ENCODE measurements at regions not wholly inside any gene's neighbourhood (a gene's known extent, or its start where the extent isn't known, plus 50 kb on each side); places are given as distances from the start of the nearest gene placed in this dataset.
"Not testable (repeated sequence)": the region's sequence is repeated elsewhere in the genome, so short reads cannot be mapped to it uniquely, and the experiment has no call there.

- DNase-seq (ENCODE audit: extremely low spot score, insufficient read length, low read depth), result no peak
- FAIRE-seq, result no peak
These were observed 647.1 kb upstream of the CRIM1 start for GRCh38 chr2:35708411-35708923.

- no peak for DNase-seq (ENCODE audit: extremely low spot score, insufficient read length, low read depth)
- FAIRE-seq, result no peak
These were observed 667.3 kb upstream of the CRIM1 start for GRCh38 chr2:35688309-35688708.

GRCh38 chr2:35651688-35652323 is 703.8 kb upstream of the CRIM1 start:
- FAIRE-seq (no peak), DNase-seq (ENCODE audit: extremely low spot score, insufficient read length, low read depth) (no peak)

- DNase-seq (ENCODE audit: extremely low spot score, insufficient read length, low read depth), result no peak
- no peak for FAIRE-seq
These were observed 740.9 kb upstream of the CRIM1 start for GRCh38 chr2:35614640-35615039.

- FAIRE-seq (no peak), DNase-seq (ENCODE audit: extremely low spot score, insufficient read length, low read depth) (no peak)
These were observed 749.2 kb upstream of the CRIM1 start for GRCh38 chr2:35606394-35606793.

GRCh38 chr2:35598310-35598709 is 757.3 kb upstream of the CRIM1 start:
- DNase-seq (ENCODE audit: extremely low spot score, insufficient read length, low read depth), result no peak
- no peak for FAIRE-seq

- DNase-seq (ENCODE audit: extremely low spot score, insufficient read length, low read depth) (no peak), FAIRE-seq (no peak)
These were observed 763.7 kb upstream of the CRIM1 start for GRCh38 chr2:35591886-35592285.

- DNase-seq (ENCODE audit: extremely low spot score, insufficient read length, low read depth) (no peak), FAIRE-seq (no peak)
These were observed 769.6 kb upstream of the CRIM1 start for GRCh38 chr2:35585972-35586371.

GRCh38 chr2:35582637-35583036 is 772.9 kb upstream of the CRIM1 start:
- no peak for DNase-seq (ENCODE audit: extremely low spot score, insufficient read length, low read depth)
- no peak for FAIRE-seq

GRCh38 chr2:35580956-35581355 is 774.6 kb upstream of the CRIM1 start:
- DNase-seq (ENCODE audit: extremely low spot score, insufficient read length, low read depth) (no peak), FAIRE-seq (no peak)

GRCh38 chr2:35568574-35568973 is 787.0 kb upstream of the CRIM1 start:
- not testable (repeated sequence) for DNase-seq (ENCODE audit: extremely low spot score, insufficient read length, low read depth); FAIRE-seq

GRCh38 chr2:35562488-35562887 is 793.1 kb upstream of the CRIM1 start:
- FAIRE-seq, result no peak
- DNase-seq (ENCODE audit: extremely low spot score, insufficient read length, low read depth), result no peak

GRCh38 chr2:35548171-35548570 is 807.4 kb upstream of the CRIM1 start:
- FAIRE-seq, result no peak

GRCh38 chr2:35545301-35545700 is 810.3 kb upstream of the CRIM1 start:
- DNase-seq (ENCODE audit: extremely low spot score, insufficient read length, low read depth) (no peak), FAIRE-seq (no peak)

More at GRCh38 chr2:35548171-35548570, 807.4 kb upstream of the CRIM1 start:
- no peak for DNase-seq (ENCODE audit: extremely low spot score, insufficient read length, low read depth)

GRCh38 chr2:35538796-35539195 is 816.8 kb upstream of the CRIM1 start:
- FAIRE-seq, result no peak
- no peak for DNase-seq (ENCODE audit: extremely low spot score, insufficient read length, low read depth)

GRCh38 chr2:35530615-35531135 is 824.9 kb upstream of the CRIM1 start:
- FAIRE-seq (no peak), DNase-seq (ENCODE audit: extremely low spot score, insufficient read length, low read depth) (no peak)

- DNase-seq (ENCODE audit: extremely low spot score, insufficient read length, low read depth), result no peak
- no peak for FAIRE-seq
These were observed 828.8 kb upstream of the CRIM1 start for GRCh38 chr2:35526741-35527140.

GRCh38 chr2:35522450-35522849 is 833.1 kb upstream of the CRIM1 start:
- DNase-seq (ENCODE audit: extremely low spot score, insufficient read length, low read depth) (no peak), FAIRE-seq (no peak)

GRCh38 chr2:35510636-35511035 is 844.9 kb upstream of the CRIM1 start:
- DNase-seq (ENCODE audit: extremely low spot score, insufficient read length, low read depth) (no peak), FAIRE-seq (no peak)

- no peak for DNase-seq (ENCODE audit: extremely low spot score, insufficient read length, low read depth)
- no peak for FAIRE-seq
These were observed 847.0 kb upstream of the CRIM1 start for GRCh38 chr2:35508601-35509000.

- FAIRE-seq, result no peak
- DNase-seq (ENCODE audit: extremely low spot score, insufficient read length, low read depth), result no peak
These were observed 851.2 kb upstream of the CRIM1 start for GRCh38 chr2:35504419-35504818.

GRCh38 chr2:35503738-35504199 is 851.8 kb upstream of the CRIM1 start:
- no peak for DNase-seq (ENCODE audit: extremely low spot score, insufficient read length, low read depth)
- FAIRE-seq, result no peak
